ENCODE measurements at regions not wholly inside any gene's neighbourhood (a gene's known extent, or its start where the extent isn't known, plus 50 kb on each side); places are given as distances from the start of the nearest gene placed in this dataset.
"Not testable (repeated sequence)": the region's sequence is repeated elsewhere in the genome, so short reads cannot be mapped to it uniquely, and the experiment has no call there.

GRCh38 chr5:7307709-7308108, 88.2 kb upstream of the ADCY2 start:
- DNase-seq; H4K5ac ChIP-seq (ENCODE audit: low read depth, low read length); POLR2A ChIA-PET (ENCODE audit: unreplicated experiment); H3K9ac ChIP-seq (ENCODE audit: low read depth, low read length); H3K56ac ChIP-seq (ENCODE audit: extremely low read depth, insufficient read depth, low read length); H3K14ac ChIP-seq (replicated peaks; ENCODE audit: low read depth, low read length); H3K9me3 ChIP-seq (ENCODE audit: control insufficient read depth, insufficient read depth, low read length); H2AK9ac ChIP-seq (replicated peaks; ENCODE audit: low read depth, low read length, poor library complexity); H3K27ac ChIP-seq (ENCODE audit: insufficient read depth, low read length); H2AK5ac ChIP-seq (ENCODE audit: low read depth, low read length); in situ Hi-C loops (cut with MboI; ENCODE audit: low sequenced_read_pairs); BruUV-seq (replicated peaks); H2BK5ac ChIP-seq (ENCODE audit: low read depth, low read length, poor library complexity, severe bottlenecking); H3K23ac ChIP-seq (ENCODE audit: low read depth, low read length); CTCF ChIA-PET; H2BK20ac ChIP-seq (ENCODE audit: low read depth, low read length); H3K9me1 ChIP-seq (ENCODE audit: insufficient read depth, low read length); H2AFZ ChIP-seq (replicated peaks; ENCODE audit: low read length, poor library complexity); H4K20me1 ChIP-seq (ENCODE audit: insufficient read depth, low read length); H3K4me2 ChIP-seq (ENCODE audit: low read depth, low read length); H2BK120ac ChIP-seq (ENCODE audit: low read depth, low read length); H3K4me1 ChIP-seq (ENCODE audit: control insufficient read depth, insufficient read depth, low read length); H3K18ac ChIP-seq (ENCODE audit: low read depth, low read length); H3K4me3 ChIP-seq (ENCODE audit: insufficient read depth, low read depth, low read length); ATAC-seq (ENCODE audit: low read depth); intact Hi-C loops (cut with micrococcal nuclease); H2BK15ac ChIP-seq (ENCODE audit: low read depth, low read length); H4K91ac ChIP-seq (ENCODE audit: insufficient read depth, low read depth, low read length); H3K36me3 ChIP-seq (ENCODE audit: control insufficient read depth, insufficient read depth, low read length); dilution Hi-C loops (cut with HindIII; ENCODE audit: low sequenced_read_pairs, unreplicated experiment); H3K79me1 ChIP-seq (ENCODE audit: low read depth in 1 of 2, low read length in 2 of 2); H3K4ac ChIP-seq (ENCODE audit: low read depth, low read length); H3K27me3 ChIP-seq (ENCODE audit: control insufficient read depth, insufficient read depth, low read length); H4K8ac ChIP-seq (ENCODE audit: low read depth in 2 of 2, low read length in 2 of 2): not testable (repeated sequence)
- no CpG with 5 or more reads among the region's 6 CpGs for WGBS, 2 experiments (ENCODE audit: extremely low coverage in 2 of 2, insufficient read length in 1 of 2)

GRCh38 chr5:7309715-7310114, 86.2 kb upstream of the ADCY2 start:
- intact Hi-C loops (cut with micrococcal nuclease); H3K4me2 ChIP-seq (ENCODE audit: low read depth, low read length); H3K9me1 ChIP-seq (ENCODE audit: insufficient read depth, low read length); H2BK120ac ChIP-seq (ENCODE audit: low read depth, low read length); BruUV-seq (replicated peaks); H2AFZ ChIP-seq (replicated peaks; ENCODE audit: low read length, poor library complexity); in situ Hi-C loops (cut with MboI; ENCODE audit: low sequenced_read_pairs); H3K4me1 ChIP-seq (ENCODE audit: control insufficient read depth, insufficient read depth, low read length); H2AK5ac ChIP-seq (ENCODE audit: low read depth, low read length); H2BK15ac ChIP-seq (ENCODE audit: low read depth, low read length); H3K36me3 ChIP-seq (ENCODE audit: control insufficient read depth, insufficient read depth, low read length); H3K4ac ChIP-seq (ENCODE audit: low read depth, low read length); H3K4me3 ChIP-seq (ENCODE audit: insufficient read depth, low read depth, low read length); POLR2A ChIA-PET (ENCODE audit: unreplicated experiment); H4K91ac ChIP-seq (ENCODE audit: insufficient read depth, low read depth, low read length); DNase-seq; H3K56ac ChIP-seq (ENCODE audit: extremely low read depth, insufficient read depth, low read length); H2BK5ac ChIP-seq (ENCODE audit: low read depth, low read length, poor library complexity, severe bottlenecking); CTCF ChIA-PET; H3K9ac ChIP-seq (ENCODE audit: low read depth, low read length); ATAC-seq (ENCODE audit: low read depth); H3K18ac ChIP-seq (ENCODE audit: low read depth, low read length); H4K8ac ChIP-seq (ENCODE audit: low read depth in 2 of 2, low read length in 2 of 2); H3K79me1 ChIP-seq (ENCODE audit: low read depth in 1 of 2, low read length in 2 of 2); H4K5ac ChIP-seq (ENCODE audit: low read depth, low read length); H3K9me3 ChIP-seq (ENCODE audit: control insufficient read depth, insufficient read depth, low read length); H3K27me3 ChIP-seq (ENCODE audit: control insufficient read depth, insufficient read depth, low read length); dilution Hi-C loops (cut with HindIII; ENCODE audit: low sequenced_read_pairs, unreplicated experiment); H2BK20ac ChIP-seq (ENCODE audit: low read depth, low read length); H3K14ac ChIP-seq (replicated peaks; ENCODE audit: low read depth, low read length); H3K23ac ChIP-seq (ENCODE audit: low read depth, low read length); H3K27ac ChIP-seq (ENCODE audit: insufficient read depth, low read length); H4K20me1 ChIP-seq (ENCODE audit: insufficient read depth, low read length); H2AK9ac ChIP-seq (replicated peaks; ENCODE audit: low read depth, low read length, poor library complexity): not testable (repeated sequence)
- 20% methylated on average over 1 of the region's 6 CpGs; no CpG with 5 or more reads in 1 of the 2 experiments for WGBS, 2 experiments (ENCODE audit: extremely low coverage in 2 of 2, insufficient read length in 1 of 2)

Measured in IMR-90 (cell line).